AG09319 (cell line): ENCODE measurements at regions not wholly inside any gene's neighbourhood (a gene's known extent, or its start where the extent isn't known, plus 50 kb on each side); places are given as distances from the start of the nearest gene placed in this dataset.
"Not testable (repeated sequence)": the region's sequence is repeated elsewhere in the genome, so short reads cannot be mapped to it uniquely, and the experiment has no call there.

Source experiments
- DNase-seq: peaks from one replicate; pipeline ENCODE4 v3.0.0-alpha.2; 2010; ENCODE audit warnings: low read depth; ENCODE audit errors: extremely low read depth
- TF ChIP-seq, protein P1 (sequence below): IDR thresholded peaks from 2 replicates; pipeline ENCODE4 v1.5.1; 2011; ENCODE audit warnings: low read depth, mild to moderate bottlenecking, inconsistent platforms, low read length, moderate library complexity

DNA sequence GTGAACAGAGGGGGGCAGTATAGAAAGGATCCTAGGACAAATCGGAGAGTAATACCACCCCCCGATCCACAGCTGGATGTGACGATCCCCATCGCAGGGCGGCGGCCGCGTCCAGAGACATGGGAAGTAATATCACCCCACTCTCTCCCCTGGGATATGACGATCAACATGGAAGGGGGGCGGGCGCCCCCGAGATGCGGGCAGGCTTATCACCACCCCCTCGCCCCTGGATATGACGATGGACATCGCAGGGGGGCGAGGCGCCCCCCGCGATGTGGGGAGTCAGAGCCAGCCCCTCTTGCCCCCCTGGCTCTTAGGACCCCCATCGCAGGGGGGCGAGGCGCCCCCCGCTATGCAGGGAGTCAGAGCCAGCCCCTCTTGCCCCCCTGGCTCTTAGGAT is 120.4 kb upstream of the OSBPL11 start:
- no peak for DNase-seq
- TF ChIP-seq, protein P1, sequence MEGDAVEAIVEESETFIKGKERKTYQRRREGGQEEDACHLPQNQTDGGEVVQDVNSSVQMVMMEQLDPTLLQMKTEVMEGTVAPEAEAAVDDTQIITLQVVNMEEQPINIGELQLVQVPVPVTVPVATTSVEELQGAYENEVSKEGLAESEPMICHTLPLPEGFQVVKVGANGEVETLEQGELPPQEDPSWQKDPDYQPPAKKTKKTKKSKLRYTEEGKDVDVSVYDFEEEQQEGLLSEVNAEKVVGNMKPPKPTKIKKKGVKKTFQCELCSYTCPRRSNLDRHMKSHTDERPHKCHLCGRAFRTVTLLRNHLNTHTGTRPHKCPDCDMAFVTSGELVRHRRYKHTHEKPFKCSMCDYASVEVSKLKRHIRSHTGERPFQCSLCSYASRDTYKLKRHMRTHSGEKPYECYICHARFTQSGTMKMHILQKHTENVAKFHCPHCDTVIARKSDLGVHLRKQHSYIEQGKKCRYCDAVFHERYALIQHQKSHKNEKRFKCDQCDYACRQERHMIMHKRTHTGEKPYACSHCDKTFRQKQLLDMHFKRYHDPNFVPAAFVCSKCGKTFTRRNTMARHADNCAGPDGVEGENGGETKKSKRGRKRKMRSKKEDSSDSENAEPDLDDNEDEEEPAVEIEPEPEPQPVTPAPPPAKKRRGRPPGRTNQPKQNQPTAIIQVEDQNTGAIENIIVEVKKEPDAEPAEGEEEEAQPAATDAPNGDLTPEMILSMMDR = no peak

DNA sequence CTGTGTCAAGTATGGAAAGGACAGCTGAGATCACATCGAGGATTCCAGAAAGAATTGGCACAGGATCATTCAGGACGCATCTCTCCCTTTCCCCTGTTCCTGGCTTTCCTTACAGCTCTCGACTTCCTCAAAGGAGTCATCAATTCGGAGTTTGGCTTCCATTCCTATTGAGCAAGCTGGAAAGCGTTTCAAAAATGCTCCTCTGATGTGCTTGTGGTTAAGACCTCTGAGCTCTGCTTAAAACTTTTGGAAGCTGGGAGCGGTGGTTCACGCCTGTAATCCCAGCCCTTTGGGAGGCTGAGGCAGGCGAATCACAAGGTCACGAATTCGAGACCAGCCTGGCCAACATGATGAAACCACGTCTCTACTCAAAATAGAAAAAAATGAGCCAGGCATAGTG is 136.9 kb upstream of the OSBPL11 start:
- peak; percentile 1 for DNase-seq

DNA sequence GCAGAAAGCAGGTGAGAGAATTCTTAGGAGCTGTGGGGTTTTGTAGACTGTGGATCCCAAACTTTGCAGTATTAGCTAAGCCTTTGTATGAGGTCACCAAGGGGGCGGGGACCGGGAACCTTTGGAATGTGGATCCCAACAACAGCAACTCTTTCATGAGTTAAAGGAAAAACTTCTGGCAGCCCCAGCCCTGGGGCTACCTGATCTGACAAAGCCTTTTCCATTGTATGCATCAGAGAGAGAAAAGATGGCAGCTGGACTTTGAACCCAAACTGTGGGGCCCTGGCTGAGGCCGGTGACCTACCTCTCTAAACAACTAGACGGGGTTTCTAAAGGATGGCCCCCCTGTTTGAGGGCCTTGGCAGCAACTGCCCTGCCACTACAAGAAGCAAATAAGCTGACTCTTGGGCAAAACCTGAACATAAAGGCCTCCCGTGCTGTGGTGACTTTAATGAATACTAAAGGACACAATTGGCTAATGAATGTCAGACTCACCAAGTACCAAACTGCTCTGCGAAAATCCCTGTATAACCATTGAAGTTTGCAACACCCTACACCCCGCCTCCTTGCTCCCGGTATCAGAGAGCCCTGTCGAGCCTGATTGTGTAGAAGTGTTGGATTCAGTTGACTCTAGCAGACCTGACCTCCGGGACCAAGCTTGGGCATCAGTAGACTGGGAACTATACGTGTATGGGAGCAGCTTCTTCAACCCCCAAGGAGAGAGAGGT is 146.9 kb upstream of the OSBPL11 start:
- not testable (repeated sequence) for DNase-seq

DNA sequence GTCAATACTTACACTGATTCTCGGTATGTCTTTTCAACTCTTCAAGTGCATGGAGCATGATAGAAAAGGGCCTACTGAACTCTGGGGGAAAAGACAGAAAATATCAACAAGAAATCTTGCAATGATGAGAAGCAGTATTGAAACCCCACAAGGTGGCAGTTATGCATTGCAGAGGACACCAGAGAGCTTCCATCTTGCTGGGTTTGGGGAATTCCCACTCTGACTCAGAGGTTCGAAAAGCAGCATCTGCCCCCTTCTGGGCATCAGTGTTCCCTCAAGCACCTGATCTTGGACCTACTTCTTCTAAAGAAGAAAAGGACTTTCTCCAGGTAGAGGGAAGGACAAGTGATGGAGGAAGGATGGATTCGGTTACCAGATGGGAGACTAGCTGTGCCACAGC is 147.5 kb upstream of the OSBPL11 start:
- not testable (repeated sequence) for DNase-seq

DNA sequence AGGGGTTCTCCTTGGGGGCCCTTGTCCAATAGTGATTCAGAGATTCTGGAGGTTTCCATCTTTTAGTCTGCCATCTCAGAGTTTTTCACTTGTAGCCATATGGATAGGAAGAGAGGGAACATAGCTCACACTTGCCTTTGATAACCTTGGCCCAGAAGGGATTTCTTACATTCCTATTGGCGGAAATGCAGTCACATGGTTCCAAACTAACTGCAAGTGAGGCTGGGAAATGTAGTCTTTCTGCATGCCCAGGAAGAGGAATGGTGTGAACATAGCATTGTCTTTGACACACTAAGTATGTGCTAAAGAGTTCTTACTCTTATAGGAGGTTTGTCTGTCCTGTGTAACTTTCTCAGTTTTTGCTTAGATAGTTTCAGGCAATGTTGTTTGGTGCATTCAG is 161.8 kb upstream of the OSBPL11 start:
- DNase-seq = not testable (repeated sequence)

DNA sequence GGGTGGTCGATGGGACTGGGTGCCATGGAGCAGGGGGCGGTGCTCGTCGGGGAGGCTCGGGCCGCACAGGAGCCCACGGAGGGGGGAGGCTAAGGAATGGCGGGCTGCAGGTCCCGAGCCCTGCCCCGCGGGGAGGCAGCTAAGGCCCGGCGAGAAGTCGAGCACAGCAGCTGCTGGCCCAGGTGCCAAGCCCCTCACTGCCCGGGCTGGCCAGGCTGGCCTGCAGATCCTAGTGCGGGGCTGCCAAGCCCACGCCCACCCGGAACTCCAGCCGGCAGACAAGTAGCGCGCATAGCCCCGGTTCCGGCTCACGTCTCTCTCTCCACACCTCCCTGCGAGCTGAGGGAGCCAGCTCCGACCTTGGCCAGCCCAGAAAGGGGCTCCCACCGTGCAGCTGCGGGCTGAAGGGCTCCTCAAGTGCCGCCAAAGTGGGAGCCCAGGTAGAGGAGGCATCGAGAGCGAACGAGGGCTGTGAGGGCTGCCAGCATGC is 163.4 kb upstream of the OSBPL11 start:
- DNase-seq = not testable (repeated sequence)

DNA sequence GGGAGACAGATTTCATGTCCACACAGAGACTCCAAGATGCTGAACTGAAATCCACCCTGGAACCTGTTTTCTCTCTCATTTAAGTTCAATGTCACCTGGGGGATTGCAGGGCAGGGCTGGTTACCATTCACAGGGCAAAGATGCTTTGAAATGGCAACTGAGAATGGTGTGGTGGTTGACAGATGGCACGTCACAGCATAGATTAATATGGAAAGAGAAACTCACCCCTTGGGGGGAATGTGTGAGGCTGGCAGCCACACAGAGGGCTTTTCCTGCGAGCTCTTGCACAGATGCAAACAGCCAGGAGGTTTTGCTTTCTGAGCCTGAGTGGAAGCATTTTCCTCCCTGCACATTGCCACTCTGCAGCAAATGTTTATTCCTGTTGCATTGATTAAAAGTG is 167.3 kb upstream of the OSBPL11 start:
- not testable (repeated sequence) for DNase-seq

DNA sequence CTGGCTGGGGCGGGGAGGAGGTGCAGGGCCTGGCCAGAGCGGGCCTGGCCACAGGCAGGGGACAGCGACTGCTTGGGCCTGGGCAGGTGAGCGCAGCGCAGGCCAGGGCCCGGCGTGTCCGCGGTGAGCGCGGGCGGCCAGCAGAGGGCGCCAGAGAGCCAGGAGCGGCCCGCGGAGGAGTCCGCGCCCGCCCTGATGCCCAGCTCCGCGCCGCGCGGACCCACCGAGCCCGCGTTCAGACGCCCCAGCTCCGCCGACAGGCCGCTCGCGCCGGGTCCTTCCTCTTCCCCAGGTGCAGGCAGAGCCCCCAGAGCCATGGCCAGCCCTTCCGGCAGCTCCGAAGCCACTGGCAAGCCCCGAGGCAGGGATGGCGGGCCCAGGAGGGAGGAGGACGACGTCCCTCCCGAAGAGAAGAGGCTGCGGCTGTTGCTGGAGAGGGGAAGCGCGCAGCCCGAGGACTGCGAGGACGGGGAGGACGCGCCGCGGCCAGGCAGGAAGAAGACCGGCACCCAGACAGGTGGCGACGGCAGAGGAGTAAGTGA is 171.1 kb upstream of the OSBPL11 start:
- DNase-seq = not testable (repeated sequence)
- TF ChIP-seq, protein P1 = peak; percentile 34

DNA sequence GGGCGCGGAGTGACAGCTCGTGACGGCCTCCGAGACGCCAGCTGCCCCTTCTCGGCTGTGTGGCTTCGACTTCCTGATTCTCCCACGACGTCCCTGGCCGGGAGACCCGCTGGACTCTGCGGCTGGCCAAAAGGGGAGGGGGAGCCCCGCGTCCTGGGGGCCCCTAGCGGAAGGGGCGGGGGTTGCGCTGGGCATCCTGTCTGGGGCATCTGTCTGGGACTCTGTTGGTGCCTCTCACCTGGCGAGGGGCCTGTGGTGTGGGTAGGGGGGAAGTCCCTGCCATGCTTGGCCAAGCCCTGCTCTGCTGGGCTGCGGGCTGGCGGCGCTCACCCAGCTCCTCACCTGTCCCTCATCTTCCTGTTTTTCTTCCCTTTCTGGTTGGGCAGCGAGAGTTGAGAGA is 171.6 kb upstream of the OSBPL11 start:
- DNase-seq = not testable (repeated sequence)

DNA sequence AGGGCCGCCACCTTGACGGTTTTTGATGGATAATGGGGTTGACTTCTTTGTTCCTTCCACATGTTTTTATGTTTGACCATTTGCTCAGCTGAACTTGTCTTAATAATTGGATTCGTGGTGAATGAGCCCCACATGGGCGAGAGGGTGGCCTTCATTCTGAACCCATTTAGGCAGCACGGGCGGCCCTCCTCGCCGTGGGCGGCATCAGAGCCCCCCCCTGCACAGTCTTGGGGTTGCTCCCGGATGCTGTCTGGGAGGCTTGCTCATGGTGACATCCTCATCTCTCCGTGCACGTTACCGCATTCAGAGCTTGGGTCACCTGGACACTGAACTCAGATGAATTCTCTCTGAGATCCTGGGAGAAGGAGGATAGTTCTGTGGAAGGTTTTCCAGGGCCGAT is 172.3 kb upstream of the OSBPL11 start:
- DNase-seq = no peak
- TF ChIP-seq, protein P1 = no peak

DNA sequence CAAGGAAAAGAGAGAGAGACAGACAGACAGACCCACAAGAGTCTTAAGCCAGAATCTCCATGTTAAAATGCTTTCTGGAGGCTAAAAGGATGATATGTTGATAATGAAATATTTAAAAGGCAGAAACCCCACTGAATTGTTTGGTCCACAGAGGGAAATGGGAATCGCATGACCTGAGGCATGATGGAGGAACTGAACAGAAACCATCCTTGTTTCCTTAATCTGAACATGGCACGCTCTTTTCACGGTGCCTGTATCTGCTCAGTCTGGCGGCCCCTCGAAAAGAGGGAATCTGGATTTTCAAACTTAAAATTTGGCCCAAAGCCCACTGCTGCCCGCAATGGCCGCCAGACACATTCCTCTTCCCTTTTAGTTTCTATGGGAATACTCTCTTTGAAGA is 173.5 kb upstream of the OSBPL11 start:
- DNase-seq = not testable (repeated sequence)

DNA sequence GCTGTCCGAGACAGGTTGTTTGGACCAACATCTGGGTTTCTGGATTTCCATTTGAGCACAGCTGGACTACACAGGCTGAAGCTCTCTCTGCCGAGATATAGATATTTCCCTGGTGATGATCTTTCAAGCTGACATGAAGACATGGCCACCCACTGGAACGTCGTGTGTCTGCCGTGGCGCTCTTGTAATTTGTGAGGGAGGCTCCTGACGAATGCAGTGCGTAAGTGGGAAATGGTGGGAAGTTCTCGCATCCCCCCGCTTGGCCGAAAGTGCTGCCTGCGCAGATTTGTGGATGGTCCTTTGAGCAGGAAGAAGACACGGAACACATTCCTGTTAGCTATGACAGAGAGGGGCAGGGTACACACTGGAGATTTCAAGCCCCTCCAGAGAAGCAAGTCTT is 176.2 kb upstream of the OSBPL11 start:
- DNase-seq = not testable (repeated sequence)

DNA sequence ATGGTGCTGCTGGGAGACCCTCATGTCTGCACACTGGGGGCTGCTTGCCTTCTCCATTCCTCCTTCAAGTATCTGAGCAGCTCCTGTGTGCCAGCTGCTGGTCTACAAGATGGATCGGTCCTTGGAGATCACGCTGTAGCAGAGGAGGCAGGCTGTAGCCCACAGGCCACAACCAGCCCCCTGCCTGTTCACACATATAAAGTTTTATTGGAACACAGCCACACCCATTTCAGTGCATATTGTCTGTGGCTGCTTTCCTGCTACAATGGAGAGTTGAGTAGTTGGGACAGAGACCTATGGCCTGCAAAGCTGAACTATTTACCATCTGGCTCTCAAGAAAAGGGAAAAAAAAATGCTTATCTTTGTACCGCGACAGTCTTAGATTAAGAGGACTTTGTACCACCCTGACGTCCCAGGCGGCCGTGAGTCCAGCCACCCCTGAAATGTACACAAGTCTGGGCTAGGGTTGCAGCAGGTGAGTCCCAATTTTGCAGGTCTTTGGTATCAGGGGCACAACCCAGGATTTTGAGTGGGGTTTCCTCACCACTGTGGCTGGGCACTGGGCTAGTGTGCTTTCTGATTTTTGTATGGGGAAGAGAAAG is 179.2 kb upstream of the OSBPL11 start:
- DNase-seq = not testable (repeated sequence)

DNA sequence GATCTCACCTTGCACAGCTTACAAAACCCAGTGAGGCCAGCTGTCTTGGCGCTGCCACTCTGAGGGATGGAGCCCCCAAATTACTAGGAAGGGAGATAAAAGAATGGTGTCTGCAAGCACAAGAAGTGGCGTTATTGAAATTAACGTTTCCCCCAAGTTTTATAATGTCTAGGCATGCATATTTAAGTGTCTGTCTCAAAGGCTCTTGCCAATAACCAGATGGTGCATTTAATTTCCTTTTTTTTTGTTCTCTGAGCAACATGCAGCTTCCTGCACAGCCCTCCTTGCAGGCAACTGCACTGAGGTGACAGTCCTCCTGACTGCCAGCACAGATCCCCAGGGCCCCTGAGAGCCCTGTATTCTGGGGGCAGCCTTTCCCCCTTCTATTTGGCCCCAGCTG is 179.8 kb upstream of the OSBPL11 start:
- not testable (repeated sequence) for DNase-seq

DNA sequence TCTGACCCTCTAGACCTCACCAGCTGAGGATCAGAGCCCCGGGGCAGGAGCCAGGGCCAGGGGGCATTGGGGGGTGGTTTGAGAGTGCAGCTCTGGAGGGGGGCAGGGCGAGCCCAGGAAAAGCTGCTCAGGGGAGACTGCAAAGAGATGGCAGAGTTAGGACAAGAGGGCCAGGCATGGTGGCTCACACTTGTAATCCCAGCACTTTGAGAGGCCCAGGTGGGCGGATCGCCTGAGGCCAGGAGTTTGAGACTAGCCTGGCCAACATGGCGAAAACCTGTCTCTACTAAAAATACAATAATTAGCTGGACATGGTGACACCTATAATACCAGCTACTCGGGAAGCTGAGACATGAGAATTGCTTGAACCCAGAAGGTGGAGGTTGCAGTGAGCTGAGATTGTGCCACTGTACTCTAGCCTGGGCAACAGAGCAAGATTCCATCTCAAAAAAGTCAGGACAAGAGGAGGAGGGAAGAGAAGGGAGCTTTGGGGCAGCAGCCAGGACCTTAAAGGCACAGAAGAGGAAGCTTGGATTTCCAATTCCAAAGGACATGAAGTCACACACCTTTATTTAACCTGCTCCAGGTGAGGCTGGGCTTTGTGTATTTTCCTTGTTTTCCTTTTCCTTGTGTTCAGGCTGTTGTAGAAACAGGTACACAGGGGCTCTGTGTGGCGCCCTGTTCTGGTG is 180.5 kb upstream of the OSBPL11 start:
- not testable (repeated sequence) for DNase-seq

DNA sequence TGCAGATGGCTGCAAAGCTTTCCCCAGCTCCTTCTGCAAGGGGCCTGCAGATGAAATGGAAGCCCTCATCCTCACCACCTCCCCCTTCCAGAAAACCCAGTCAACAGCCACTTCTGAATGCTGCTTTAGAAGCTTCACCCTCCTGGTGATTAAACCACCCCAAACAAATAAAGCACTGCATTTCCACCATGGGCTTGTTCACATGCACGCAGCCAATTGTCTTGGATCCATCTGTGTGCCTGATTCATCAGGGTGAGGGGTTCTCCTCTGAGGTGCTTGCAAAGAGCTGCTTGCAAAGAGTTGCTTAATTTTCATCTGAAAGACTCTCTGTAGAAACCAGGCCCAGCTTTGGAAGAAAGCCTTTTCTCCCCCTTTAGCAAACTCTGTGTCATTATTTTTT is 184.0 kb upstream of the OSBPL11 start:
- not testable (repeated sequence) for DNase-seq

DNA sequence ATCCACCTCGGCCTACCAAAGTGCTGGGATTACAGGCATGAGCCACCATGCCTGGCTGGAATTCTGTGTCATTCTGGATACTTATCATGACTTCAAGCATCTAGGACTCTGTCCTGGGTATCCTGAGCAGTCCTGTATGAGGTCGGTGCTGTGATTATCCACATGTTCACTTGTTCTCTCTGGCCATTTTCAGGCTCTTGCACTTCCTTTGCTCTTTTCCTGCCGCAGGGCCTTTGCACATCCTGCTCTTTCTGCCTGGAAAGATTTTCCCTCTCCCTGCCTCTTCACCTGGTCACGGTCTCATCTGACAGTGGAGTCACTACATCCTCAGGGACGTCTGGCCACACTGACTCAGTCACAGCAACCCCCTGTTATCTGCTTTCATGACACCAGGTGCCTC is 184.6 kb upstream of the OSBPL11 start:
- not testable (repeated sequence) for DNase-seq
